Glutamatergic neuron (in vitro differentiated cells): ENCODE measurements at regions not wholly inside any gene's neighbourhood (a gene's known extent, or its start where the extent isn't known, plus 50 kb on each side); places are given as distances from the start of the nearest gene placed in this dataset.

Source experiments
- DNase-seq: peaks from one replicate; pipeline ENCODE4 v3.0.0; 2022
- H3K27ac Mint-ChIP-seq: one replicate; pipeline ENCODE4 v1.8.0; 2020; ENCODE audit warnings: mild to moderate bottlenecking, mixed read lengths, inconsistent platforms; ENCODE audit not compliant: unreplicated experiment
- H3K27me3 Mint-ChIP-seq: one replicate; pipeline ENCODE4 v1.8.0; 2020; ENCODE audit warnings: mild to moderate bottlenecking, moderate library complexity, mixed read lengths, inconsistent platforms; ENCODE audit not compliant: unreplicated experiment
- H3K36me3 Mint-ChIP-seq: one replicate; pipeline ENCODE4 v1.8.0; 2020; ENCODE audit warnings: mild to moderate bottlenecking, mixed read lengths, inconsistent platforms; ENCODE audit not compliant: unreplicated experiment
- H3K4me1 Mint-ChIP-seq: one replicate; pipeline ENCODE4 v1.8.0; 2020; ENCODE audit warnings: mild to moderate bottlenecking, low read depth, mixed read lengths, inconsistent platforms; ENCODE audit not compliant: unreplicated experiment
- H3K4me3 Mint-ChIP-seq: one replicate; pipeline ENCODE4 v1.8.0; 2020; ENCODE audit warnings: mild to moderate bottlenecking, mixed read lengths, inconsistent platforms; ENCODE audit not compliant: unreplicated experiment
- H3K9me3 Mint-ChIP-seq: one replicate; pipeline ENCODE4 v1.8.0; 2020; ENCODE audit warnings: mild to moderate bottlenecking, moderate library complexity, mixed read lengths, inconsistent platforms; ENCODE audit not compliant: unreplicated experiment
- CTCF ChIP-seq: fragments of 200-600 bp; sonication (generic); IDR thresholded peaks from one replicate; pipeline ENCODE4 v1.5.0; 2021; ENCODE audit not compliant: partially characterized antibody, unreplicated experiment

DNA sequence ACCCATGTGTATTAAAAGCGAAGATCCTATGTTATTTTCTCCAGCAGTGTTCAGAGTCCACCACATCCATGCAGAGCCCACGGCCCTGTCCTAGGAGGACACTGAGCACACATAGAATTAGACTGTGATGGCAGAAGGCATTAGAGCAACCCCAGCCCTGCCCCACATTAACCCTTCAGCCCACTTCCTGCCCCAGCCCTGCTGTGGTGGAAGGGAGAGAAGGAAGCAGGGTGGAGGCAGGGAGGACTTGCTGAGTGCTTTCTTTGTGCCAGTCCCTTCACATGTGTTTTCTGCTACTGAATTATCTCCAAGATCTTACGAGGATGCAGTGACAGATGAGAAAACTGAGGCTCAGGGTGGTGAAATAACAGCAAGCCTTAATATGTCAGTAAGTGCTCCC, 339.0 kb downstream of the SMAD2 start:
- no peak for TF ChIP-seq CTCF
- H3K27ac Mint-ChIP-seq, result no peak overlapping the region
- H3K4me1 Mint-ChIP-seq, result peaks cover 10% of the 10 kb centered on the region
- no peaks in the 10 kb centered on the region for H3K36me3 Mint-ChIP-seq
- DNase-seq, result no peak
- H3K27me3 Mint-ChIP-seq, result peaks cover 1% of the 10 kb centered on the region
- no peak overlapping the region for H3K4me3 Mint-ChIP-seq
- peaks cover 3% of the 10 kb centered on the region for H3K9me3 Mint-ChIP-seq

GRCh38 chr18:47587587-47587986, 336.1 kb upstream of the SKOR2 start:
- Mint-ChIP-seq H3K9me3 (peaks cover 3% of the 10 kb centered on the region), H3K36me3 (no peaks in the 10 kb centered on the region), H3K27me3 (no peaks in the 10 kb centered on the region), H3K4me1 (no peaks in the 10 kb centered on the region), H3K27ac (no peak overlapping the region), H3K4me3 (no peak overlapping the region)
- no peak for DNase-seq
- no peak for TF ChIP-seq CTCF

- DNase-seq, result no peak
- Mint-ChIP-seq H3K36me3 (no peaks in the 10 kb centered on the region), H3K27ac (no peak overlapping the region), H3K9me3 (peaks cover under 1% of the 10 kb centered on the region), H3K27me3 (no peaks in the 10 kb centered on the region), H3K4me3 (no peak overlapping the region), H3K4me1 (no peaks in the 10 kb centered on the region)
- no peak for TF ChIP-seq CTCF
These were observed 335.1 kb upstream of the SKOR2 start for GRCh38 chr18:47586418-47587070.

- Mint-ChIP-seq H3K4me1 (no peaks in the 10 kb centered on the region), H3K27me3 (no peaks in the 10 kb centered on the region), H3K36me3 (no peaks in the 10 kb centered on the region), H3K4me3 (no peak overlapping the region), H3K27ac (no peak overlapping the region), H3K9me3 (no peaks in the 10 kb centered on the region)
- no peak for TF ChIP-seq CTCF
- no peak for DNase-seq
These were observed 334.5 kb upstream of the SKOR2 start for GRCh38 chr18:47585914-47586313.

GRCh38 chr18:47585136-47585535, 333.7 kb upstream of the SKOR2 start:
- no peaks in the 10 kb centered on the region for H3K9me3 Mint-ChIP-seq
- H3K36me3 Mint-ChIP-seq, result no peaks in the 10 kb centered on the region
- H3K27me3 Mint-ChIP-seq, result no peaks in the 10 kb centered on the region
- TF ChIP-seq CTCF, result no peak
- no peak for DNase-seq
- H3K4me3 Mint-ChIP-seq, result no peak overlapping the region
- no peaks in the 10 kb centered on the region for H3K4me1 Mint-ChIP-seq
- no peak overlapping the region for H3K27ac Mint-ChIP-seq
